Lower leg skin (tissue), 4 donors: ENCODE measurements at regions not wholly inside any gene's neighbourhood (a gene's known extent, or its start where the extent isn't known, plus 50 kb on each side); places are given as distances from the start of the nearest gene placed in this dataset.

Experiments
- DNase-seq, 2 donors: peaks; one replicate each; pipeline ENCODE4 v3.0.0-alpha.2; 2019; ENCODE audit warnings: low spot score in 2 of 2
- H3K4me3 ChIP-seq: fragments of 200-600 bp; sonication (generic); 2 replicates; pipeline ENCODE4 v1.5.1; 2017; ENCODE audit warnings: mild to moderate bottlenecking, low read depth; ENCODE audit not compliant: poor library complexity, severe bottlenecking
- POLR2A ChIP-seq, 2 donors: fragments of 450-650 bp; IDR thresholded peaks; one replicate each; pipeline ENCODE4 v1.6.1; 2016 to 2017; ENCODE audit warnings: antibody characterized with exemption in 2 of 2, mild to moderate bottlenecking in 1 of 2, moderate library complexity in 1 of 2
- WGBS, 2 donors: methylation state at CpG; one replicate each; pipeline ENCODE4 v1.1.5; 2018; 5-methylcytosine and 5-hydroxymethylcytosine counted together
- intact Hi-C: fragments of 100-400 bp; cut with DNase I; formaldehyde crosslinking; loops from one replicate; pipeline ENCODE4 v1.15.0; 2023; ENCODE audit warnings: low total_unique reads
- TF ChIP-seq, protein P1 (sequence below), 3 donors: fragments of 450-650 bp; IDR thresholded peaks; one replicate each; pipeline ENCODE4 v1.5.1; 2016; ENCODE audit warnings: antibody characterized with exemption in 3 of 3, mild to moderate bottlenecking in 3 of 3, moderate library complexity in 2 of 3

DNA sequence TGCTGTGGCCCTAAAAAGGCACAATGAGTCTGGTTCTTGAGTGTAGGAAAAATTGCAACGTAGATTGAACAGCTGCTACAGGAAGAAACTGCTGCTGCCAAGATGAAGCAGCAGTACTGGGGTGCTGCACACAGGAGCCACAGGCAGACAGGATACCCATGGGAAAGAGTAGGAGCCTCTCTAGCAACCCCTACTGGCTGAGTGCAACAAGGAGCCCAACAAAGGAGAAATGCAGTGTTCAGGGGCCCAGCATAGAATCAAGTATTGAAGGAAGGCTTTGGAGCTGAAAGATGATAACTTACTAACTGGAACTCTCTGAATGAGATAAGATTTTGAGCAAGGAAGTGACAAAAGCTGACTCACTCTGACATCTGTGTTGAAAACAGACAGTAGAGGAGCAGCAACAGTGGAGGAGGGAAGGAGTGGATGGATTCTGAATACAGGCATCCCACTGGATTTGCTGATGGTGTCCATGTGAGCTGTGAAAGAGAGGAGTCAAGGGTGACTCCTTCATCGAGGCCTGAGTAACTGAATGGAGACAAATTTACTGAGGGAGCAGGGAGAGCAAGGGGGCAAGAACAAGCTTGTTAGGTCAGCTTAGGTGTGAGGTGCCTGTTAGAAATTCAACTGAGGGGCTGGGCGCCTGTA, 534.7 kb upstream of the JARID2 start:
- H3K4me3 ChIP-seq = no peak overlapping the region
- 69 to 75% methylated on average over 3 of the region's 3 CpGs for WGBS, 2 donors
- TF ChIP-seq, protein P1, sequence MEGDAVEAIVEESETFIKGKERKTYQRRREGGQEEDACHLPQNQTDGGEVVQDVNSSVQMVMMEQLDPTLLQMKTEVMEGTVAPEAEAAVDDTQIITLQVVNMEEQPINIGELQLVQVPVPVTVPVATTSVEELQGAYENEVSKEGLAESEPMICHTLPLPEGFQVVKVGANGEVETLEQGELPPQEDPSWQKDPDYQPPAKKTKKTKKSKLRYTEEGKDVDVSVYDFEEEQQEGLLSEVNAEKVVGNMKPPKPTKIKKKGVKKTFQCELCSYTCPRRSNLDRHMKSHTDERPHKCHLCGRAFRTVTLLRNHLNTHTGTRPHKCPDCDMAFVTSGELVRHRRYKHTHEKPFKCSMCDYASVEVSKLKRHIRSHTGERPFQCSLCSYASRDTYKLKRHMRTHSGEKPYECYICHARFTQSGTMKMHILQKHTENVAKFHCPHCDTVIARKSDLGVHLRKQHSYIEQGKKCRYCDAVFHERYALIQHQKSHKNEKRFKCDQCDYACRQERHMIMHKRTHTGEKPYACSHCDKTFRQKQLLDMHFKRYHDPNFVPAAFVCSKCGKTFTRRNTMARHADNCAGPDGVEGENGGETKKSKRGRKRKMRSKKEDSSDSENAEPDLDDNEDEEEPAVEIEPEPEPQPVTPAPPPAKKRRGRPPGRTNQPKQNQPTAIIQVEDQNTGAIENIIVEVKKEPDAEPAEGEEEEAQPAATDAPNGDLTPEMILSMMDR (IDR thresholded peaks at IDR 0.05) = no peak
- no peak for TF ChIP-seq POLR2A (IDR thresholded peaks at IDR 0.05)
- intact Hi-C loops = no loop called here
- DNase-seq = no peak

DNA sequence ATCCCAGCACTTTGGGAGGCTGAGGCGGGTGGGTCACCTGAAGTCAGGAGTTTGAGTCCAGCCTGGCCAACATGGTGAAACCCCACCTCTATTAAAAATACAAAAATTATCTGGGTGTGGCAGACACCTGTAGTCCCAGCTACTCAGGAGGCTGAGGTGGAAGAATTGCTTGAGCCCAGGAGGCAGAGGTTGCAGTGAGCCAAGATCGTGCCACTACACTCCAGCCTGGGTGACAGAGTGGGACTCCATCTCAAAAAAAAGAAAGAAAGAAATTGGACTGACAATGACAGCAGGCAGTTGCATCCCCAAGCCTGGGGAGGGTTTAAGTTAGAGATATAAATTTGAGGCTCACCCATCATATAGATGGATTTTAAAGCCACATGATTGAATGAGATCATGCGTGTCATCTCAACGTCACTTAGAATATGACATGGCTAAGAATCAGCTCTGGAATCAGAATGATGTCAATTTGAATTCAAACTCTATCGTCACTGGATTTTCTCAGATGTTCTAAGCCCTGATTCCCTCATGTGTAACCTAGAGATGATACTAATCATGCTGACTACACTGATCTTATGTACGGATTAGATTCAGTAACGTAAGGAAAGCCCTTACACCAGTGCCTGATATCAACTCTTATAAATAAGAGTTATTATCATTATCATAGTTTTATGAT, 534.0 kb upstream of the JARID2 start:
- 88 to 94% methylated on average over 7 of the region's 7 CpGs for WGBS, 2 donors
- intact Hi-C loops = no loop called here

DNA sequence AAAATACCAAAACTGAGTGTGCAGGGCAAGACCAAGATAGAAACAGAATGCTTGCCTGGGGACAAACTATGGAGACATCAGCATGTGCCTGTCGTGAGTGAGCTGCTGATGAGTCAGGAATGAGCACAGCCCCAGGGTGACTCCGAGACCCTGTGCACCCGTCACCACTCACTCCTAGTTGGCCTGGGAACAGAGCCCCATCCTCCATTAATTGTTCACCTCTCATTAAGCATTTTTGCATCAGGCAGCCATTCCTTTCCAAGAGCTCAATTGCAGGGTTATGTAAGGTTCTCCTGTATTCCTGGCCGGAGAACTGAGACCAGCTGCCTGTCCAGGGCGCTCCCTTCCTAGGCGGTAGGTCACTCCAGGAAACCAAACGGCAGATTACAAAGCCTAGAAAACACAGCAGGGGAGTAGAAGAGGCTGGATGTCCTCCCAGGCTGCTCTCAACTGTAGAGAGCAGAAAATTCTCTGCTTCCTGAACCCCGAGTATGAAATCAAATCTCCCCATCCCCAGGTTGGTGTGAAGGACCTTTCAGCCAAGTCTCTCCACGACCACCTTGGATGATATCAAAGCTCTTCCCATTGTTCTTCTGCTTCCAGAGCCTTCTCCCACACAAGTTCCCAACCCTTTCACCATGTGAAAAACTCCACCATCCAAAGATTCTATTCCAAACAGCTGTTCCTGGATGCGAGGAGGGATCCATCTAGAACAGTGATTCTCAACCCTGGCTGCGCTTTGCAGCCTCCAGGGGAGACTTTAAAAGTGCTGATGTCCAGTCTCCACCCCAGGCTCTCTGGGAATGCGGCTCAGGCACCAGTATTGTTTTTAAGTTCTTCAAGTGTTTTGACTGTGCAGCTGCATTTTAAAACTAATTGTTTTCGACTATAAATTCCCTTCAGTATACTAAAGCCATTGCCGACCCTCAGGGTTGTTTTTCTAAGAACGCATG, 532.6 kb upstream of the JARID2 start:
- no peak for TF ChIP-seq POLR2A (IDR thresholded peaks at IDR 0.05)
- TF ChIP-seq, protein P1 (IDR thresholded peaks at IDR 0.05) = no peak
- intact Hi-C loops = no loop called here
- DNase-seq = peak in 1 of 2 donors; percentile 63
- no peak overlapping the region for H3K4me3 ChIP-seq
- WGBS, 2 donors = 50 to 52% methylated on average over 15 of the region's 15 CpGs

More for the DNA sequence above, 534.0 kb upstream of the JARID2 start:
- TF ChIP-seq POLR2A (IDR thresholded peaks at IDR 0.05) = no peak
- TF ChIP-seq, protein P1 (IDR thresholded peaks at IDR 0.05) = no peak
- DNase-seq = no peak
- H3K4me3 ChIP-seq = no peak overlapping the region

DNA sequence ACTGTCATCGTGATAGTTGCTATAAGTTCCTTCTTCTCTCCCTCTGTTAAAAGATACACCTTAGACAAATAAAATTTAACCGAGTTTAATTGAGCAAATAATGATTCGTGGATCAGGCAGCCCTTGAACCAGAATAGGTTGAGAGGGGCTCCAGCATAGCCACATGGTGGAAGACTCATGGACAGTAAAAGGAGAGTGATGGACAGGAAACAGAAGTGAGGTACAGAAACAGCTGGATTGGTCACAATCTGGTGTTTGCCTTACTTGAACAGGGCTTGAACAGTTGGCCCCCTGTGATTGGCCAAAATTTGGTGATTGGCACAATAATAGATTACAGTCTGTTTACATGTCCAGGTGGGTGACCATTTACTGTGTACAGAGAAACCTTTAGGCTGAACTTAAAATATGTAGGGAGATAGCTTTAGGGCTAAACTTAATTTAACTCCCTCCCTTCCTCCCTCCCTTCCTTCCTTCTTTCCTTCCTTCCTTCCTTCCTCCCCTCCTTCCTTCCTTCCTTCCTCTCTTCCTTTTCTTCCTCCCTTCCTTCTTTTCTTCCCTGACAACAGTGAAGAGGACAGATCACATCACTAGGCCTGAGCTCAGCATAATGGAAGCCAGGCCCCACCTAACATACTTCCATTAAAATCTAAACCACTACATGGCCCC, 531.8 kb upstream of the JARID2 start:
- WGBS, 2 donors = 89 to 91% methylated on average over 3 of the region's 3 CpGs
- H3K4me3 ChIP-seq = no peak overlapping the region
- intact Hi-C loops = no loop called here
- TF ChIP-seq, protein P1 (IDR thresholded peaks at IDR 0.05) = no peak
- no peak for TF ChIP-seq POLR2A (IDR thresholded peaks at IDR 0.05)
- no peak for DNase-seq

DNA sequence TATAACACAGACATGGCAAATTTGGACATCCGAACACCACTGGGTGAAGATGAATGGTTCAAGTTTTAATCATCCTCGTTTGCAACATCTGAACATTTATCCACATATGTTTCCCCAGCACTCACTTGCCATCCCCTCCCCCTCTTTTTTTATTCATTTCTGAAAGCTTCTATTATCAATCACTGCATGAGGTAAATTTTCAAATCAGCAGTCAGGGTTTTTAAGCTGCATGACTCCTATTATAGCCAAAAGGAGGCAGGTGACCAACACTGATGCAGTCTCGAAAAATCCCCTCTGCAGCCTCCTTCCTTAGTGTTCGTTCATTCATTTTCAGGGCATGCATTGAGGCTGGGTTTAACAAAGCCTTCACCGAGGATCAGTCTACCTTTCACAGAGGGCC, 530.8 kb upstream of the JARID2 start:
- intact Hi-C loops = no loop called here
- H3K4me3 ChIP-seq = no peak overlapping the region
- TF ChIP-seq, protein P1 (IDR thresholded peaks at IDR 0.05) = no peak
- TF ChIP-seq POLR2A (IDR thresholded peaks at IDR 0.05) = no peak
- no peak for DNase-seq
- WGBS, 2 donors = 91 to 96% methylated on average over 5 of the region's 5 CpGs
